ENCODE measurements at regions not wholly inside any gene's neighbourhood (a gene's known extent, or its start where the extent isn't known, plus 50 kb on each side); places are given as distances from the start of the nearest gene placed in this dataset.

DNA sequence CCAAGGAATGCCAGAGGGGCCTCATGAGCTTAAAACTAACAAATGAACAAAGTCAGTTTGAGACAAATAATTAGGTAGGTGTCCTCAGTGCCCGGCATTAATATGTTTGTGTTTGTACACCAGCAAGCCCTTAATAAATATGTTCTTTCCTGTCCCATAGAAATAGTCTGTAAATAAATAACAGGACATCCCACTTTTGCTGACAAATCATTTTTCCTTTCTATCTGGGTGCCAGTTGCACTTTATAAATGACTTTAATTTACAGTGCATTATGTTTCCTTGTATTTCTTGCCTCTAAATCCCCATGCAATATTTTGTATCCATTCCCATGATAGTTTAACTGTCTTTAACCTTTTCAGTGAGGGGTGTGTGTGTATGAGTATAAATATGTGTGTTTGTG is 170.3 kb downstream of the CBLN1 start:
- Histone ChIP-seq H4K20me1 (ENCODE audit: insufficient read depth) (no peaks in the 10 kb centered on the region), H3K4me1 (ENCODE audit: control insufficient read depth in 1 of 2, insufficient read depth in 2 of 2, low read depth in 1 of 2, low read length in 1 of 2) (peaks cover 0 to 2% of the 10 kb centered on the region in 2 experiments; a peak in 1 of 4 replicates), H3K4me3 (ENCODE audit: low read depth in 2 of 2, low read length in 1 of 2) (no peak overlapping the region), H3K27me3 (ENCODE audit: insufficient read depth) (no peaks in the 10 kb centered on the region; the same call in 1 of the 2 replicates), H3F3A (replicated peaks; ENCODE audit: insufficient read depth) (no peaks in the 10 kb centered on the region), H3K4me2 (no peak overlapping the region), H3K9ac (no peak overlapping the region), H3K79me2 (ENCODE audit: insufficient read depth) (no peaks in the 10 kb centered on the region), H3K9me2 (no peaks in the 10 kb centered on the region), H3K9me3 (no peaks in the 10 kb centered on the region), H3K36me3 (replicated peaks in 1 of 2; ENCODE audit: control insufficient read depth in 1 of 2, insufficient read depth in 2 of 2, low read length in 1 of 2) (no peaks in the 10 kb centered on the region), H3K27ac (ENCODE audit: low read depth in 2 of 2, low read length in 1 of 2) (no peak overlapping the region), H2AFZ (ENCODE audit: low read depth) (no peak overlapping the region)
- ChIA-PET CTCF (no interaction called here), POLR2A (no interaction called here)
- no peak for DNase-seq
- TF ChIP-seq CHD2 (IDR thresholded peaks at IDR 0.05; ENCODE audit: low read length, partially characterized antibody) (no peak), GABPA (IDR thresholded peaks at IDR 0.05; ENCODE audit: low read depth) (no peak), ELF1 (IDR thresholded peaks at IDR 0.05) (no peak), POLR2AphosphoS5 (IDR thresholded peaks at IDR 0.05; ENCODE audit: low read depth, low read length) (no peak), MXI1 (IDR thresholded peaks at IDR 0.05; ENCODE audit: low read depth, low read length) (no peak), SMC3 (IDR thresholded peaks at IDR 0.05; ENCODE audit: low read depth, low read length) (no peak), JUND (IDR thresholded peaks at IDR 0.05) (no peak), MEF2A (IDR thresholded peaks at IDR 0.05; ENCODE audit: borderline replicate concordance, low read depth) (no peak)
- TF ChIP-seq, protein P1, sequence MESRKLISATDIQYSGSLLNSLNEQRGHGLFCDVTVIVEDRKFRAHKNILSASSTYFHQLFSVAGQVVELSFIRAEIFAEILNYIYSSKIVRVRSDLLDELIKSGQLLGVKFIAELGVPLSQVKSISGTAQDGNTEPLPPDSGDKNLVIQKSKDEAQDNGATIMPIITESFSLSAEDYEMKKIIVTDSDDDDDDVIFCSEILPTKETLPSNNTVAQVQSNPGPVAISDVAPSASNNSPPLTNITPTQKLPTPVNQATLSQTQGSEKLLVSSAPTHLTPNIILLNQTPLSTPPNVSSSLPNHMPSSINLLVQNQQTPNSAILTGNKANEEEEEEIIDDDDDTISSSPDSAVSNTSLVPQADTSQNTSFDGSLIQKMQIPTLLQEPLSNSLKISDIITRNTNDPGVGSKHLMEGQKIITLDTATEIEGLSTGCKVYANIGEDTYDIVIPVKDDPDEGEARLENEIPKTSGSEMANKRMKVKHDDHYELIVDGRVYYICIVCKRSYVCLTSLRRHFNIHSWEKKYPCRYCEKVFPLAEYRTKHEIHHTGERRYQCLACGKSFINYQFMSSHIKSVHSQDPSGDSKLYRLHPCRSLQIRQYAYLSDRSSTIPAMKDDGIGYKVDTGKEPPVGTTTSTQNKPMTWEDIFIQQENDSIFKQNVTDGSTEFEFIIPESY (IDR thresholded peaks at IDR 0.05; ENCODE audit: borderline replicate concordance, low read depth), result no peak
- 19% methylated on average over 1 of the region's 1 CpG for WGBS (ENCODE audit: low lambda C conversion rate)

DNA sequence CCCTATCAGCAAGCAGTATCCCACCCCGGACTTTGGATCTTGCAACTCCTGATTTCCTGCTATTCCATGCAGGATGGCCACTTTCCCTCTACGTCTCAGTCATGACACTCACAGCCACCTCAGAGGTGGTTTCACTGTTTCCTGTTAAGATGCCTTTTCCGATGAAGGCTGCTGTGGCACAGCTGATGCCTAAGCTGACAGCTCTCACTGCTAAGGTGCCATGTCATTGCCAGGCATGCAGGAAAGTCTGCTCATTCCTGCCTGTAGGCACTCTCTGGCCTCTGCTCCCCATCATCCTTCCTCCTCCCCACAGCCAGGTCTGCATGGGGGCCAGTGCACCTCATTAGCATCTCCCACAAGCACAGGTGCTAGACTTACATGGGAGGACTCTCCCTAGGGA is 173.0 kb downstream of the CBLN1 start:
- Histone ChIP-seq H3K27ac (ENCODE audit: low read depth in 2 of 2, low read length in 1 of 2) (no peak overlapping the region), H3K9me3 (no peaks in the 10 kb centered on the region), H3K27me3 (ENCODE audit: insufficient read depth) (no peaks in the 10 kb centered on the region; the same call in 1 of the 2 replicates), H3K9me2 (no peaks in the 10 kb centered on the region), H3K9ac (no peak overlapping the region), H4K20me1 (ENCODE audit: insufficient read depth) (no peaks in the 10 kb centered on the region), H3K36me3 (replicated peaks in 1 of 2; ENCODE audit: control insufficient read depth in 1 of 2, insufficient read depth in 2 of 2, low read length in 1 of 2) (no peaks in the 10 kb centered on the region), H3K4me3 (ENCODE audit: low read depth in 2 of 2, low read length in 1 of 2) (no peak overlapping the region), H3F3A (replicated peaks; ENCODE audit: insufficient read depth) (no peaks in the 10 kb centered on the region), H3K4me2 (no peak overlapping the region), H3K79me2 (ENCODE audit: insufficient read depth) (no peaks in the 10 kb centered on the region), H3K4me1 (ENCODE audit: control insufficient read depth in 1 of 2, insufficient read depth in 2 of 2, low read depth in 1 of 2, low read length in 1 of 2) (peaks cover 0 to 2% of the 10 kb centered on the region in 2 experiments; a peak in 1 of 4 replicates), H2AFZ (ENCODE audit: low read depth) (no peak overlapping the region)
- CTCF ChIA-PET, result no interaction called here
- TF ChIP-seq JUND (IDR thresholded peaks at IDR 0.05) (no peak), RFX5 (IDR thresholded peaks at IDR 0.05; ENCODE audit: low read length) (no peak), YY1 (IDR thresholded peaks at IDR 0.05; ENCODE audit: low read depth) (no peak), TEAD4 (IDR thresholded peaks at IDR 0.05; ENCODE audit: borderline replicate concordance, insufficient read depth) (no peak), ELF1 (IDR thresholded peaks at IDR 0.05) (no peak), EP300 (IDR thresholded peaks at IDR 0.05; ENCODE audit: borderline replicate concordance in 1 of 2, low read depth in 1 of 2, low read length in 1 of 2) (no peak), NFIC (IDR thresholded peaks at IDR 0.05; ENCODE audit: borderline replicate concordance) (no peak), GATA2 (CRISPR knock-in tag; IDR thresholded peaks at IDR 0.05) (no peak), MXI1 (IDR thresholded peaks at IDR 0.05; ENCODE audit: low read depth, low read length) (no peak), FOXM1 (IDR thresholded peaks at IDR 0.05; ENCODE audit: low read depth) (no peak), SMC3 (IDR thresholded peaks at IDR 0.05; ENCODE audit: low read depth, low read length) (no peak), FOSL2 (IDR thresholded peaks at IDR 0.05; ENCODE audit: borderline replicate concordance, low read depth) (no peak), GABPA (IDR thresholded peaks at IDR 0.05; ENCODE audit: low read depth) (no peak), RAD21 (IDR thresholded peaks at IDR 0.05; ENCODE audit: low read length) (no peak)
- TF ChIP-seq, protein P2, sequence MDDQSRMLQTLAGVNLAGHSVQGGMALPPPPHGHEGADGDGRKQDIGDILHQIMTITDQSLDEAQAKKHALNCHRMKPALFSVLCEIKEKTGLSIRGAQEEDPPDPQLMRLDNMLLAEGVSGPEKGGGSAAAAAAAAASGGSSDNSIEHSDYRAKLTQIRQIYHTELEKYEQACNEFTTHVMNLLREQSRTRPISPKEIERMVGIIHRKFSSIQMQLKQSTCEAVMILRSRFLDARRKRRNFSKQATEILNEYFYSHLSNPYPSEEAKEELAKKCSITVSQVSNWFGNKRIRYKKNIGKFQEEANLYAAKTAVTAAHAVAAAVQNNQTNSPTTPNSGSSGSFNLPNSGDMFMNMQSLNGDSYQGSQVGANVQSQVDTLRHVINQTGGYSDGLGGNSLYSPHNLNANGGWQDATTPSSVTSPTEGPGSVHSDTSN (IDR thresholded peaks at IDR 0.05), result no peak
- TF ChIP-seq, protein P1 (IDR thresholded peaks at IDR 0.05; ENCODE audit: borderline replicate concordance, low read depth), result no peak
- TF ChIP-seq, protein P3, sequence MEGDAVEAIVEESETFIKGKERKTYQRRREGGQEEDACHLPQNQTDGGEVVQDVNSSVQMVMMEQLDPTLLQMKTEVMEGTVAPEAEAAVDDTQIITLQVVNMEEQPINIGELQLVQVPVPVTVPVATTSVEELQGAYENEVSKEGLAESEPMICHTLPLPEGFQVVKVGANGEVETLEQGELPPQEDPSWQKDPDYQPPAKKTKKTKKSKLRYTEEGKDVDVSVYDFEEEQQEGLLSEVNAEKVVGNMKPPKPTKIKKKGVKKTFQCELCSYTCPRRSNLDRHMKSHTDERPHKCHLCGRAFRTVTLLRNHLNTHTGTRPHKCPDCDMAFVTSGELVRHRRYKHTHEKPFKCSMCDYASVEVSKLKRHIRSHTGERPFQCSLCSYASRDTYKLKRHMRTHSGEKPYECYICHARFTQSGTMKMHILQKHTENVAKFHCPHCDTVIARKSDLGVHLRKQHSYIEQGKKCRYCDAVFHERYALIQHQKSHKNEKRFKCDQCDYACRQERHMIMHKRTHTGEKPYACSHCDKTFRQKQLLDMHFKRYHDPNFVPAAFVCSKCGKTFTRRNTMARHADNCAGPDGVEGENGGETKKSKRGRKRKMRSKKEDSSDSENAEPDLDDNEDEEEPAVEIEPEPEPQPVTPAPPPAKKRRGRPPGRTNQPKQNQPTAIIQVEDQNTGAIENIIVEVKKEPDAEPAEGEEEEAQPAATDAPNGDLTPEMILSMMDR (IDR thresholded peaks at IDR 0.05), result no peak
- TF ChIP-seq, protein P4, sequence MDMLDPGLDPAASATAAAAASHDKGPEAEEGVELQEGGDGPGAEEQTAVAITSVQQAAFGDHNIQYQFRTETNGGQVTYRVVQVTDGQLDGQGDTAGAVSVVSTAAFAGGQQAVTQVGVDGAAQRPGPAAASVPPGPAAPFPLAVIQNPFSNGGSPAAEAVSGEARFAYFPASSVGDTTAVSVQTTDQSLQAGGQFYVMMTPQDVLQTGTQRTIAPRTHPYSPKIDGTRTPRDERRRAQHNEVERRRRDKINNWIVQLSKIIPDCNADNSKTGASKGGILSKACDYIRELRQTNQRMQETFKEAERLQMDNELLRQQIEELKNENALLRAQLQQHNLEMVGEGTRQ (IDR thresholded peaks at IDR 0.05; ENCODE audit: borderline replicate concordance, low read depth, low read length), result no peak
- WGBS (ENCODE audit: low lambda C conversion rate), result 10% methylated on average over 3 of the region's 3 CpGs
- POLR2A ChIA-PET, result no interaction called here
- no peak for DNase-seq
